A549 (cell line): ENCODE measurements at regions not wholly inside any gene's neighbourhood (a gene's known extent, or its start where the extent isn't known, plus 50 kb on each side); places are given as distances from the start of the nearest gene placed in this dataset.

ENCODE experiments used
- CHD4 ChIP-seq: fragments of 200-600 bp; sonication (generic); IDR thresholded peaks from 2 replicates; pipeline ENCODE4 v1.6.1; 2016; ENCODE audit warnings: antibody characterized with exemption, mild to moderate bottlenecking, borderline replicate concordance
- GATA3 ChIP-seq: IDR thresholded peaks from 2 replicates; pipeline ENCODE4 v1.6.1; 2012; ENCODE audit warnings: borderline replicate concordance
- MYC ChIP-seq: IDR thresholded peaks from 2 replicates; pipeline ENCODE4 v1.6.1; 2012; ENCODE audit warnings: mild to moderate bottlenecking, inconsistent platforms, low read length, improper control_type of control experiment, borderline replicate concordance
- NR3C1 ChIP-seq: fragments of >200 bp; sonication (Bioruptor Twin); formaldehyde crosslinking; IDR thresholded peaks from 3 replicates; pipeline ENCODE4 v1.6.1; 2017
- POLR2A ChIP-seq: IDR thresholded peaks from 2 replicates; pipeline ENCODE4 v1.6.1; 2012; ENCODE audit warnings: mild to moderate bottlenecking, low read length
- RAD21 ChIP-seq, 2 experiments: fragments of >200 bp in 1 of 2; sonication (Bioruptor Twin) in 1 of 2; formaldehyde crosslinking in 1 of 2; IDR thresholded peaks in 1 of 2; conservative IDR thresholded peaks in 1 of 2; 2 replicates in 1 of 2; 3 replicates in 1 of 2; pipeline ENCODE4 v1.6.1; 2012 to 2018; ENCODE audit warnings: inconsistent platforms in 1 of 2
- SMC3 ChIP-seq: fragments of >200 bp; sonication (Bioruptor Twin); formaldehyde crosslinking; IDR thresholded peaks from 3 replicates; pipeline ENCODE4 v1.6.1; 2018; ENCODE audit warnings: inconsistent platforms
- TF ChIP-seq, protein P1 (sequence below): fragments of >200 bp; sonication (Bioruptor Twin); formaldehyde crosslinking; IDR thresholded peaks from 3 replicates; pipeline ENCODE4 v1.5.1; 2016
- TF ChIP-seq, protein P2 (sequence below): fragments of 450-650 bp; IDR thresholded peaks from 2 replicates; pipeline ENCODE4 v1.6.1; 2014; ENCODE audit warnings: antibody characterized with exemption
- TF ChIP-seq, protein P3 (sequence below): IDR thresholded peaks from 2 replicates; pipeline ENCODE4 v1.6.1; 2012

GRCh38 chr13:83935566-83935965, 53.3 kb upstream of the SLITRK1 start:
- TF ChIP-seq, protein P1, sequence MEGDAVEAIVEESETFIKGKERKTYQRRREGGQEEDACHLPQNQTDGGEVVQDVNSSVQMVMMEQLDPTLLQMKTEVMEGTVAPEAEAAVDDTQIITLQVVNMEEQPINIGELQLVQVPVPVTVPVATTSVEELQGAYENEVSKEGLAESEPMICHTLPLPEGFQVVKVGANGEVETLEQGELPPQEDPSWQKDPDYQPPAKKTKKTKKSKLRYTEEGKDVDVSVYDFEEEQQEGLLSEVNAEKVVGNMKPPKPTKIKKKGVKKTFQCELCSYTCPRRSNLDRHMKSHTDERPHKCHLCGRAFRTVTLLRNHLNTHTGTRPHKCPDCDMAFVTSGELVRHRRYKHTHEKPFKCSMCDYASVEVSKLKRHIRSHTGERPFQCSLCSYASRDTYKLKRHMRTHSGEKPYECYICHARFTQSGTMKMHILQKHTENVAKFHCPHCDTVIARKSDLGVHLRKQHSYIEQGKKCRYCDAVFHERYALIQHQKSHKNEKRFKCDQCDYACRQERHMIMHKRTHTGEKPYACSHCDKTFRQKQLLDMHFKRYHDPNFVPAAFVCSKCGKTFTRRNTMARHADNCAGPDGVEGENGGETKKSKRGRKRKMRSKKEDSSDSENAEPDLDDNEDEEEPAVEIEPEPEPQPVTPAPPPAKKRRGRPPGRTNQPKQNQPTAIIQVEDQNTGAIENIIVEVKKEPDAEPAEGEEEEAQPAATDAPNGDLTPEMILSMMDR, result no peak
- TF ChIP-seq SMC3 (no peak), RAD21 (conservative IDR thresholded peaks at IDR 0.05 in 1 of 2, IDR thresholded peaks at IDR 0.05 in 1 of 2) (no peak), NR3C1 (no peak), POLR2A (no peak), GATA3 (no peak), MYC (no peak), CHD4 (no peak)
- TF ChIP-seq, protein P2, sequence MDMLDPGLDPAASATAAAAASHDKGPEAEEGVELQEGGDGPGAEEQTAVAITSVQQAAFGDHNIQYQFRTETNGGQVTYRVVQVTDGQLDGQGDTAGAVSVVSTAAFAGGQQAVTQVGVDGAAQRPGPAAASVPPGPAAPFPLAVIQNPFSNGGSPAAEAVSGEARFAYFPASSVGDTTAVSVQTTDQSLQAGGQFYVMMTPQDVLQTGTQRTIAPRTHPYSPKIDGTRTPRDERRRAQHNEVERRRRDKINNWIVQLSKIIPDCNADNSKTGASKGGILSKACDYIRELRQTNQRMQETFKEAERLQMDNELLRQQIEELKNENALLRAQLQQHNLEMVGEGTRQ, result no peak
- TF ChIP-seq, protein P3, sequence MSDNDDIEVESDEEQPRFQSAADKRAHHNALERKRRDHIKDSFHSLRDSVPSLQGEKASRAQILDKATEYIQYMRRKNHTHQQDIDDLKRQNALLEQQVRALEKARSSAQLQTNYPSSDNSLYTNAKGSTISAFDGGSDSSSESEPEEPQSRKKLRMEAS, result no peak
